ENCODE measurements at regions not wholly inside any gene's neighbourhood (a gene's known extent, or its start where the extent isn't known, plus 50 kb on each side); places are given as distances from the start of the nearest gene placed in this dataset.

- H3K27ac Mint-ChIP-seq = no peak overlapping the region
- H3K27me3 ChIP-seq (ENCODE audit: insufficient read depth) = no peaks in the 10 kb centered on the region
- no peaks in the 10 kb centered on the region for H3K79me2 ChIP-seq (replicated peaks; ENCODE audit: insufficient read depth)
- no peak for DNase-seq (ENCODE audit: low spot score)
- no peaks in the 10 kb centered on the region for H3K4me1 Mint-ChIP-seq
- no peak overlapping the region for H3K4me3 Mint-ChIP-seq
- H3K27me3 Mint-ChIP-seq (ENCODE audit: insufficient read depth, low read depth, poor library complexity) = no peaks in the 10 kb centered on the region
- H2AFZ ChIP-seq = no peak overlapping the region
- H3K27ac ChIP-seq (ENCODE audit: low read depth) = no peak overlapping the region
- H3K9me2 ChIP-seq (ENCODE audit: insufficient read depth) = no peaks in the 10 kb centered on the region
- no peaks in the 10 kb centered on the region for H3K36me3 ChIP-seq (ENCODE audit: insufficient read depth)
- H3K4me2 ChIP-seq = no peak overlapping the region
- no peak for ATAC-seq
- TF ChIP-seq STAT1 (IDR thresholded peaks at IDR 0.05; ENCODE audit: unreplicated experiment) (no peak), REST (IDR thresholded peaks at IDR 0.05; ENCODE audit: unreplicated experiment) (no peak), ZNF331 (CRISPR knock-in tag; IDR thresholded peaks at IDR 0.05; ENCODE audit: low read depth) (no peak), CTCF (conservative IDR thresholded peaks at IDR 0.05; ENCODE audit: low read depth in 2 of 2) (no peak), EZH2 (IDR thresholded peaks at IDR 0.05; ENCODE audit: low read depth, unreplicated experiment) (no peak), NANOG (IDR thresholded peaks at IDR 0.05; ENCODE audit: borderline replicate concordance) (no peak), ZNF462 (CRISPR knock-in tag; IDR thresholded peaks at IDR 0.05) (no peak), CREB1 (CRISPR knock-in tag; IDR thresholded peaks at IDR 0.05; ENCODE audit: low read depth) (no peak)
- H3F3A ChIP-seq (replicated peaks; ENCODE audit: low read depth) = no peaks in the 10 kb centered on the region
- no peaks in the 10 kb centered on the region for H3K4me1 ChIP-seq (ENCODE audit: insufficient read depth)
- no peak overlapping the region for H3K4me3 ChIP-seq
- H3K36me3 Mint-ChIP-seq (ENCODE audit: low read depth) = no peaks in the 10 kb centered on the region
- H4K20me1 ChIP-seq (replicated peaks; ENCODE audit: insufficient read depth) = no peaks in the 10 kb centered on the region
- H3K9me3 Mint-ChIP-seq = no peaks in the 10 kb centered on the region
Measured at GRCh38 chr4:58081356-58081755, 971.2 kb upstream of the IGFBP7 start.

Measured in GM23338 (cell line).